Large intestine (tissue), 3 donors: ENCODE measurements at regions not wholly inside any gene's neighbourhood (a gene's known extent, or its start where the extent isn't known, plus 50 kb on each side); places are given as distances from the start of the nearest gene placed in this dataset.

Experiments used
- DNase-seq, 2 donors: peaks; one replicate each; pipeline versions ENCODE4 v3.0.0 to v3.0.0-alpha.2; 2013
- H3K27ac ChIP-seq: one replicate; pipeline ENCODE4 v1.5.1; 2013; ENCODE audit warnings: low read length
- H3K27me3 ChIP-seq: 2 replicates; pipeline ENCODE4 v1.6.1; 2013; ENCODE audit warnings: low read length; ENCODE audit not compliant: control insufficient read depth, insufficient read depth
- H3K36me3 ChIP-seq: 2 replicates; pipeline ENCODE4 v1.6.1; 2013; ENCODE audit warnings: low read length; ENCODE audit not compliant: control insufficient read depth, insufficient read depth
- H3K4me1 ChIP-seq: one replicate; pipeline ENCODE4 v1.6.1; 2013; ENCODE audit warnings: low read length; ENCODE audit not compliant: control insufficient read depth, insufficient read depth
- H3K4me3 ChIP-seq: one replicate; pipeline ENCODE4 v1.5.1; 2013; ENCODE audit warnings: low read length
- H3K9me3 ChIP-seq: one replicate; pipeline ENCODE4 v1.6.1; 2013; ENCODE audit warnings: mild to moderate bottlenecking, low read depth, low read length, moderate library complexity; ENCODE audit not compliant: control insufficient read depth
- WGBS: methylation state at CpG from one replicate; pipeline ENCODE4 v1.1.5; 2013; ENCODE audit warnings: low lambda C conversion rate; ENCODE audit not compliant: insufficient coverage; 5-methylcytosine and 5-hydroxymethylcytosine counted together

DNA sequence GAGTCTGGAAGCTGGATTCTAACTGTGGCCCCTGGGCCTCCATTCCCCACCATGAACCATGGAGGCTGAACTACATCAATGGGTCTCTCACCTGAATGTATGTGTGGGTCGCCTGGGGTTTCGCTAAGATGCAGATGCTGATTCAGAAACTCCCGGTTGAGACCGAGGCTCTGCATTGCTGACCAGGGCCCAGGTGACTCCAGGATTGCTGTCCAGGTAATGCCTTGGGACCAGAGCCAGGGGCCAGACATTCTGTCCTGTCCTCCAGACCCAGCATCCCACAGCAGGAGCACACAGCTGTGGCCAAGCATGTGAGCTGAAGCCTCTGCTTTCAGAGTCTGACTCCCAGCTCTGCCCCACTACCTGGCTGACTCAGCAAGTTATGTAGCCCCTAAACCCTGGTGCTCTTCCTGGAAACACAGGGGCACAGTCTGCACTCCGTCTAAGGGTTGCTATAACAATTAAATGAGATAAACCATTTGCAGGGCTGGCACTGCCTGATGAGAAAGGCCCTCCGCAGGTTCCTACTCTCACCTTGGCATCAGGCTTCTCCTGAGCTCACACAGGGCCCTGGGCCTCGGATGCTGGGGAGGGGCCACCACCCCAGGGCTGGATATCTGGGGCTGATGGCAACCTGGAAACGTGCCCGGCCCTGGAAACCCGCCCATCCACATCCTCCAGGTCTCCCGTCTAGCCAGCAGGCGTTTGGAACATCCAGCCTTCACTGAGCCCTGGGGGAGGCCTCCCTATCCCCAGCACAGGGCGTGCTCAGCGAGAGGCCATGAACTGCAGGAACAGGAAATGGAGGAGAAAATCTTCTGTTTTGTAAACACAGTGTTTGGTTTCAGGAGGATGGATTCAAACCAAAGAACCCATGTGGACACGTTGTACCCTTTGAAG lies 175.7 kb downstream of the DLL1 start:
- Histone ChIP-seq H3K4me3 (no peak overlapping the region), H3K27me3 (no peaks in the 10 kb centered on the region), H3K9me3 (no peaks in the 10 kb centered on the region), H3K36me3 (no peaks in the 10 kb centered on the region), H3K27ac (no peak overlapping the region), H3K4me1 (no peaks in the 10 kb centered on the region)
- WGBS: 30% methylated on average over 2 of the region's 15 CpGs
- no peak for DNase-seq

DNA sequence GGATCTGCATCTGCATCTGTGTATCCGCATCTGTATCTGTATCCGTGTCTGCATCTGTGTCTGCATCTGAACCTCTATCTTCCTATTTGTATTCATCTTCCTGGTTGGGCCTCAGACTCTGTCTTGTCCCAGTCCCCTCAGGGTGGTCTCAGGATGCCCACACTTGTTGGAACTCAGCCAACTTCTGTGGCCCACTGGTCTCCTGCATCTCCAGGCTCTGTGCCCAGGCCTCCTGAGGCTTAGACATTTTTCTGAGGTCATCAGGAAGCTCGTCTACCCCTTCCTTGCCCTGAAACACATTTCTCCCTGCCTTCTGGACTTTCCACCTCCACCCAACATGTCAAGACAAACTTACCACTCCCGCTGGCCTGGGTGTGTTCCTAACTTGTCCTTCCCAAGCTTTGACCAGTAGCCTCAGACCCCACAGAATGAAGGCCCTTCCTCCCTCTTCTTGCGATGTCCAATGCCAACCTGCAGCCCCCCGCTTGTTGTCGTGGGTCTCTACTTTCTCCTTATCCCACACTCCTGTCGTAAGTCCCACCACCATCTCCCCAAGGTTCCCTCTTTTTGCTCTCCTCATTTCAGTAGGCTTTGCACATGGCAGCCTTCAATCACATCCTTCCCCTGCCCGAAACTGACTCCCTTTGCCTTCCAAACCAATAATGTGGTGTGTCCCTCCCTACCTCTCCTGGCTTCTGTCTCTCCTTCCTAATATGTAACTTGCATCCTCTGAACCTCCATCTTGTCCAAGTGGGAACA lies 176.5 kb downstream of the DLL1 start:
- DNase-seq: no peak
- Histone ChIP-seq H3K27ac (no peak overlapping the region), H3K9me3 (no peaks in the 10 kb centered on the region), H3K4me1 (no peaks in the 10 kb centered on the region), H3K36me3 (no peaks in the 10 kb centered on the region), H3K4me3 (no peak overlapping the region), H3K27me3 (no peaks in the 10 kb centered on the region)
- WGBS: 70% methylated on average over 2 of the region's 9 CpGs

DNA sequence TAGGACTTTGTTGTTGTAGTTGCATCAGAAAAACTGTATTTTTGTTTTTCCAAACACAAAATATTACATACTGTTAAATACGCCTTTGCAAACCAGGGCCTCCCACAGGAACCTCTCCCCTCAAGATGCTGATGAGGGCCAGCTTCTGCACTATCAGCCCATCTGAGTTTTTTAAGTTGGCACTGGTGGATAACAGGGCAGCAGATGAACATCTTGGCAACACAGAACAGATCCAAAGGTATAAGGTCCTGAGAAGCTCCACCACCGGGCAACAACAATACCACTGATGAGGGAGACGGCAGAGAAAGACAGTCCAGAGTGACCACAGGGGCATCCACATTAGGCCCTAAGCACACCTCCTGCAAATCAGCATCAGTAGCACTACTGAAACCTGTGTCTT lies 177.7 kb downstream of the DLL1 start:
- DNase-seq: no peak
- no peaks in the 10 kb centered on the region for H3K36me3 ChIP-seq
- no peaks in the 10 kb centered on the region for H3K27me3 ChIP-seq
- H3K4me3 ChIP-seq: no peak overlapping the region
- H3K27ac ChIP-seq: no peak overlapping the region
- WGBS: no CpG with 5 or more reads among the region's 3 CpGs
- no peaks in the 10 kb centered on the region for H3K4me1 ChIP-seq
- H3K9me3 ChIP-seq: no peaks in the 10 kb centered on the region

DNA sequence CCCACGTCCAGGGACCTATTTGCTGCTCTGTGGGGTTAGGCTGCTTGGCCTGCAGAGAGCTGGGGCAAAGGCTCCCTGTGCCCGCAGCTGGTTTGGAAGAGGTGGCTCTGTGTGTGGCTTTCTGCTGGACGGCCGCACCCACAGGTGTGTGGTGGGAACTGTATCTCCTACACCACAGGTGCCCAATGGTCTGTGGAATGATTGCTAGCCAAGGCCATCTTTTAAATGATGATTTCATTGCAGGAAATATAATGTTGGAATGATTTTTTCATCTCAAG lies 178.4 kb downstream of the DLL1 start:
- Histone ChIP-seq H3K9me3 (no peaks in the 10 kb centered on the region), H3K27me3 (no peaks in the 10 kb centered on the region), H3K4me3 (no peak overlapping the region), H3K36me3 (no peaks in the 10 kb centered on the region), H3K27ac (no peak overlapping the region), H3K4me1 (no peaks in the 10 kb centered on the region)
- WGBS: no CpG with 5 or more reads among the region's 4 CpGs
- DNase-seq: no peak

DNA sequence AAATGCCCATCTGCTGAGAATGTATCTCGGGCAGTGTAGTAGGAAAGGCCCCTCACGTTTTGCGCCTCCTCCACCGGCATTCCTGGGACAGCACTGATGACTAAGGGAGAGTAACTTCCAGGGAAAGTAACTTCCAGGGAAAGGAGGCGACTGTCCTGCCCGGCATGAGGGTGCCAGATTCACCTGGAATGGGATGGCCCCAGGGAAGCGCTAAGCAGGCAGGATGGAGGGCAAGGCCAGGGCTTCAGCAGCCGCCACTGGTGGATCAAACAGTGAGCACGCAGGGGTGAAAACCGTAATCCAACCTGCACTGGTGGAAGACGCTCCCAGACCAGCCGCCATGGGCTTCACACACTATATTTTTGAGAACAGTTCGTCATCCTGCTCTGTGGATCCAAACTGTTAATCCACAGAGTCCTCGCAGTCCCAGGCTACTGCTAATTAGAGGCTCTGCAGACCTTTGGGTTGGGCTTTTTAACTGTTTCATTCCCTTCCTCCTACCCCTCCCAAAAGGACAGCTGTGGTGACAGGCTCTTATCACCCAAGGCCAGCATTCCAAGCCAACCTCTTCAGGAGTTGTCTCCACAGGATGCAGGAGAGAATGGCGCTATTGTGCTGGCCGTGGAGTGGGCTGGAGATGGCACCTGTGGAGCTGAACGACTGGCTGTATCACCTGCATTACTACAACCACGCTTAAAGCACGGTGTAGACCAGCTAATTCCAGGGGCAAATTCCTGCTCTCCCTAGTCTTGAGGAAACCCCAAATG lies 178.9 kb downstream of the DLL1 start:
- no CpG with 5 or more reads among the region's 19 CpGs for WGBS
- Histone ChIP-seq H3K27me3 (no peaks in the 10 kb centered on the region), H3K36me3 (no peaks in the 10 kb centered on the region), H3K27ac (no peak overlapping the region), H3K9me3 (no peaks in the 10 kb centered on the region), H3K4me3 (no peak overlapping the region), H3K4me1 (no peaks in the 10 kb centered on the region)
- no peak for DNase-seq

DNA sequence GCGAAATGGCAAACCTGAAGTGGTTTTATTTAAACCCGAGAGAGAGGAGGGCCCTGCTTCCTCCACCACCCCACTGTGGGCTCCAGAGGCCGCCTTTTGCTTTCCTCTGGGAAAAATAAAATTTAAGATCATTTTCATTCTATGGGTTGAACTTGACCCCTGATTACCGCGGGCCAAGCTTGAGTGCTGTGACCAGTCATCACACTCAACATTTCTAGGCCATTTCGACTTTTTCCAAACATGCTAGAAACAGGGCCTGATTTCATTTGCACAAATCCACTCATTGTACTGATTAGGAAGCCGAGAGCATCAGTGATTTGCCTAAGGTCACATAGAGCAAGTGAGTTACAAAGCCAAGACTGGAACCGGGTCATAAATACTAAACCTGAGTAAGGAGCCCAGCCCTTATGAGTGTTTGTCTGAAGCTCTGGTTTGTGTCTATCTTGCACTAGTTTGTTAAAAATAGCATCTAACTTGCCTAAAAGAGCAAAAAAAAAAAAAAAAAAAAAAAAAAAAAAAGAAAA lies 179.7 kb downstream of the DLL1 start:
- Histone ChIP-seq H3K4me3 (no peak overlapping the region), H3K27me3 (no peaks in the 10 kb centered on the region), H3K9me3 (no peaks in the 10 kb centered on the region), H3K36me3 (no peaks in the 10 kb centered on the region), H3K4me1 (no peaks in the 10 kb centered on the region), H3K27ac (no peak overlapping the region)
- DNase-seq: no peak
- 100% methylated on average over 1 of the region's 8 CpGs for WGBS

DNA sequence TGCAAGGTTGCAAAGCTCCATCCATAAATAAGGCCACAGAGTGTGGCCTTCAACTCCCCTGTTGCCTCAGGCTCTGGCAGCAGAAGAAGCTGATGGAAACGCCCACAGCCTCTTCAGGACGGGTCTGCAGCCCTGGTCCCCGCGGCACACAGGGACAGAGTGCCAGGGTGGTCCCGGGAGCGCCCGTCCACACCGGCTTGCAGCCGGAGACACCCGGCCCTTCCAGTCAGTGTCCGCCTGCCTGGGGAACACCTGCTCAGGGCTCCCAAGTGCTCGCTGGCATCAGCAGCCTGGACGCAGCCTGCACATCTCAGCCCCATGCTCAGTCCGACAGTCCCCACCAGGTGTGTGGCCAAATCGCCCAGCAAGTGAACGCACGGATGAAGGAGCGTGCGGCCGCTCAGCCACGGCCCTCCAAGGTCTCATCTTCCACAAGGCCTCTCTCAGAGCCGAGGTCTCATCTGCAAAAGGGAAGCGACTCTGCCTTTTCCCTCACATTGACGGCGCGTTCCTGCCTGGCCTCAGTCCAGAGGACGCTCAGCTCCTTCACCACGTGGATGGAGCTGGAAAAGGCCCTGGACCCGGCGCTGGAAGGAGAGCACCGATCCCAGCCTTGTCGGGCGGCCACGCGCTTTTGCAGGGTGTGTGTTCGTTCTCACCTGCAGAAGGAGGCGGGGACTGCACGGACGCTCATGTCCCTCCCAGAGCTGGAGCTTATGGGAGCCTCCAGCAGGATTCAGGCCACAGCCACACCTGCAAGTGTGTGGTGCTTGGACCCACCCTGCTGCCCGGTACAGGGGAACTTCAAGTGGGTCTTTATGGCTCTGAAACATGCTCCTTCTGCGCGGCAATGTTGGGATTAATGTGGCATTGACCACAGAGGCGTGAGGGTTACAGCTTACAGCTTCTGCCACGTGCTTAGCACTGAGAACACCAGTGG lies 180.4 kb downstream of the DLL1 start:
- DNase-seq: no peak
- no peaks in the 10 kb centered on the region for H3K27me3 ChIP-seq
- WGBS: no CpG with 5 or more reads among the region's 44 CpGs

DNA sequence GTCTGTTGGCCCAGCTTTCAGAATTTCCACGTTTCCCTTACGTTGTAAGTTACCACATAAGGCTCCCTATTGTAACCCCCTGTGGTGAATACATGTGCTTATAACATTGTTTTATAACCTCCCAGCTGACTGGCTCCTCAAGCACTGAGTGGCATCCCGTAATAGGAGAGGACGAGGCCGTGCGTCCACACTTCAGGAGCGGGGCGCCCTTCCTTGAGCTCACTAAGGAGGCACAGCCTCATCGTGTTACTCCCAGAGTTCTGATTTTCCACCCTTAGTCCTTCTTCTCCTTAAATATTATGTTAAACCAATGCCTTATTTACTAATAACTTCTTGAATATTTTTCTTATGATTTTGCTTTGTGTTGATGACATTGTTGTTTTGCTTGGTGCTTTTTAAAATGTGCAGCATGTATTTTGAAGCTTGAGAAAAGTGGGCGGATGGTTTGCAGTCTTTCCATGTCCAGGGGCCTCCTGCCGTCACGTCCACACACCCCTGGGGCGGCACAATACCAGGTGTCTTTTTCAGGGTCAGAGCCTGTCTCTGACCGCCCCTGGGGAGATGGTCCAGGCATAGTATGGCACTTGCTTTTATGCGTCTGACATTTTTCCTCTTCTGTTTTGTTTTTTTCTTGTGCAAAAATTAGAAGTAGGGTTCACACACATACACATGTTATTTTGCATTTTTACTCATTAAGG lies 181.8 kb downstream of the DLL1 start:
- DNase-seq: no peak

More for the DNA sequence above, 180.4 kb downstream of the DLL1 start:
- no peaks in the 10 kb centered on the region for H3K4me1 ChIP-seq
- no peaks in the 10 kb centered on the region for H3K9me3 ChIP-seq
- no peak overlapping the region for H3K27ac ChIP-seq
- H3K4me3 ChIP-seq: no peak overlapping the region
- H3K36me3 ChIP-seq: no peaks in the 10 kb centered on the region

DNA sequence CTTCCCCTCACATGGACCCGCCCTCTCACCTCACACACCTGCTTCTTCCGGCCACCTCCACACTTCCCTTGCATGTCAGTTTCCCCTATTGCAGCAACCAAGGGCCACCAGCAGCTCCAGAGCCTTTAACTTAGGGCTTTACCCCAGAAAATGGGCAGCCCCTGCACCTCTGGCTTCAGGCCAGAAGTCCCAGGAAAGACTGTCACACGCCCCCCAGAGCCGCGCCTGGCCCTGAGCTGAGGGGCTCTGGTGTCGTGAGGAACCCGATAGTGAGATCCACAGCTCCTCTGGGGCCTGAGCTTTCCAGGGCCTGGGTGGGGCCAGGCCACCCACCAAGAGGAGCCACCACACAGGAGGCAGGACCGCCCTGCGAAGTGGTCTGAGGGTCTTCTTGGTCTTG lies 182.4 kb downstream of the DLL1 start:
- no peak for DNase-seq
- WGBS: no CpG with 5 or more reads among the region's 9 CpGs
- Histone ChIP-seq H3K27me3 (no peaks in the 10 kb centered on the region), H3K4me1 (no peaks in the 10 kb centered on the region), H3K4me3 (no peak overlapping the region), H3K9me3 (no peaks in the 10 kb centered on the region), H3K27ac (no peak overlapping the region), H3K36me3 (no peaks in the 10 kb centered on the region)

More for the DNA sequence above, 181.8 kb downstream of the DLL1 start:
- no peaks in the 10 kb centered on the region for H3K36me3 ChIP-seq
- no peaks in the 10 kb centered on the region for H3K27me3 ChIP-seq
- no peak overlapping the region for H3K27ac ChIP-seq
- no peaks in the 10 kb centered on the region for H3K4me1 ChIP-seq
- H3K9me3 ChIP-seq: no peaks in the 10 kb centered on the region
- WGBS: 100% methylated on average over 1 of the region's 15 CpGs
- H3K4me3 ChIP-seq: no peak overlapping the region
